Mesendoderm (in vitro differentiated cells): ENCODE measurements at regions not wholly inside any gene's neighbourhood (a gene's known extent, or its start where the extent isn't known, plus 50 kb on each side); places are given as distances from the start of the nearest gene placed in this dataset.
"Not testable (repeated sequence)": the region's sequence is repeated elsewhere in the genome, so short reads cannot be mapped to it uniquely, and the experiment has no call there.

Source experiments
- DNase-seq: peaks from one replicate; pipeline ENCODE4 v3.0.0; 2013
- H2AK5ac ChIP-seq: 2 replicates; pipeline ENCODE4 v1.6.1; 2013; ENCODE audit warnings: low read length, inconsistent platforms
- H2BK120ac ChIP-seq: 2 replicates; pipeline ENCODE4 v1.6.1; 2013; ENCODE audit warnings: low read depth, mild to moderate bottlenecking, low read length, moderate library complexity, mixed read lengths
- H2BK15ac ChIP-seq: replicated peaks from 2 replicates; pipeline ENCODE4 v1.6.1; 2013; ENCODE audit warnings: low read depth, mild to moderate bottlenecking, moderate library complexity
- H2BK5ac ChIP-seq: 2 replicates; pipeline ENCODE4 v1.6.1; 2013; ENCODE audit warnings: low read length, inconsistent platforms
- H3K18ac ChIP-seq: 2 replicates; pipeline ENCODE4 v1.6.1; 2013; ENCODE audit warnings: mild to moderate bottlenecking, low read length, mixed read lengths
- H3K23ac ChIP-seq: one replicate; pipeline ENCODE4 v1.6.1; 2013; ENCODE audit warnings: low read length
- H3K27ac ChIP-seq: 2 replicates; pipeline ENCODE4 v1.5.1; 2013; ENCODE audit warnings: low read depth, mild to moderate bottlenecking, inconsistent platforms, low read length, moderate library complexity
- H3K27me3 ChIP-seq: 2 replicates; pipeline ENCODE4 v1.6.1; 2013; ENCODE audit warnings: low read length, control low read depth, mild to moderate bottlenecking, inconsistent platforms; ENCODE audit not compliant: insufficient read depth, poor library complexity
- H3K36me3 ChIP-seq: 2 replicates; pipeline ENCODE4 v1.6.1; 2013; ENCODE audit warnings: low read length, inconsistent platforms; ENCODE audit not compliant: control insufficient read depth, insufficient read depth
- H3K4ac ChIP-seq: one replicate; pipeline ENCODE4 v1.6.1; 2013; ENCODE audit warnings: low read depth, mild to moderate bottlenecking, low read length, moderate library complexity
- H3K4me1 ChIP-seq: 2 replicates; pipeline ENCODE4 v1.6.1; 2013; ENCODE audit warnings: low read depth, low read length, inconsistent platforms; ENCODE audit not compliant: control insufficient read depth
- H3K4me2 ChIP-seq: 2 replicates; pipeline ENCODE4 v1.6.1; 2013; ENCODE audit warnings: low read length
- H3K4me3 ChIP-seq: 2 replicates; pipeline ENCODE4 v1.5.1; 2013; ENCODE audit warnings: mild to moderate bottlenecking, low read length
- H3K56ac ChIP-seq: one replicate; pipeline ENCODE4 v1.6.1; 2013; ENCODE audit warnings: low read length
- H3K79me1 ChIP-seq: 2 replicates; pipeline ENCODE4 v1.6.1; 2013; ENCODE audit warnings: low read length, inconsistent platforms
- H3K79me2 ChIP-seq: 2 replicates; pipeline ENCODE4 v1.6.1; 2013; ENCODE audit warnings: mild to moderate bottlenecking, low read length; ENCODE audit not compliant: control insufficient read depth, insufficient read depth
- H3K9ac ChIP-seq: 2 replicates; pipeline ENCODE4 v1.6.1; 2013; ENCODE audit warnings: low read length, inconsistent platforms
- H4K5ac ChIP-seq: one replicate; pipeline ENCODE4 v1.6.1; 2013; ENCODE audit warnings: low read length
- H4K8ac ChIP-seq: one replicate; pipeline ENCODE4 v1.6.1; 2013; ENCODE audit warnings: low read depth, mild to moderate bottlenecking, control low read depth, low read length, moderate library complexity
- WGBS: extraction: QIAGEN DNeasy Blood & Tissue Kit; methylation state at CpG from one replicate; pipeline ENCODE4 v1.1.7; 2013; ENCODE audit warnings: low lambda C conversion rate, missing lambda C conversion rate; ENCODE audit not compliant: insufficient coverage; ENCODE audit errors: extremely low coverage; 5-methylcytosine and 5-hydroxymethylcytosine counted together

- H3K18ac ChIP-seq: no peak overlapping the region
- H3K27me3 ChIP-seq: no peaks in the 10 kb centered on the region
- no CpG with 5 or more reads among the region's 2 CpGs for WGBS
- H2BK120ac ChIP-seq: no peak overlapping the region
- H2BK5ac ChIP-seq: no peak overlapping the region
- no peaks in the 10 kb centered on the region for H3K79me1 ChIP-seq
- H3K4me1 ChIP-seq: no peaks in the 10 kb centered on the region
- no peak overlapping the region for H3K27ac ChIP-seq
- no peak for DNase-seq
- H4K8ac ChIP-seq: no peak overlapping the region
- no peaks in the 10 kb centered on the region for H3K79me2 ChIP-seq
- H3K56ac ChIP-seq: no peak overlapping the region
- H3K4me2 ChIP-seq: no peak overlapping the region
- H4K5ac ChIP-seq: no peak overlapping the region
- H3K9ac ChIP-seq: no peak overlapping the region
- no peaks in the 10 kb centered on the region for H3K36me3 ChIP-seq
- H3K4ac ChIP-seq: no peak overlapping the region
- no peak overlapping the region for H3K23ac ChIP-seq
- H3K4me3 ChIP-seq: no peak overlapping the region
- no peak overlapping the region for H2AK5ac ChIP-seq
- H2BK15ac ChIP-seq: no peak overlapping the region
Measured at GRCh38 chr5:145443366-145443765, 391.8 kb downstream of the PRELID2 start.

- not testable (repeated sequence) for H3K56ac ChIP-seq
Measured at GRCh38 chr5:145442661-145443060, 392.5 kb downstream of the PRELID2 start.

DNA sequence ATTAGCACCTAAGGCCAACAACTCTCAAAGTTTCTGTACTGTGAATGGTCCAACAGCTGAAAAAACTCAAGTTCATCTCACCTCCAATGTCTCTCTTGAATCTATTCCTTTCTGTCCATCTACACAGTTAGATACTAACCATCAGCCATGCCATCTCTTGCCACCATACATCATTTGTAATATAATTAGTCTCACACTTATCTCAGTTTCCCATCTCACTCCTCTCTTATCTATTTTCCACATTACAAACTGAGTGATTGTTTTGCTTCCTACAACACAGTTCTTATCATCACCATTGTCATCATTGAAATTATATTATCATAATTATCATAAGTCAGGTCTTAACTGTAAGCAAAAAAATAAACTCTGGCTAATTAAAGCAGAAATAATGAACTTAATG, 393.9 kb downstream of the PRELID2 start:
- no peaks in the 10 kb centered on the region for H3K4me1 ChIP-seq
- no peak overlapping the region for H3K4me2 ChIP-seq
- H2BK5ac ChIP-seq: no peak overlapping the region
- H3K9ac ChIP-seq: no peak overlapping the region
- no peaks in the 10 kb centered on the region for H3K79me1 ChIP-seq
- no peak overlapping the region for H3K56ac ChIP-seq
- H3K4ac ChIP-seq: no peak overlapping the region
- DNase-seq: no peak
- H3K23ac ChIP-seq: no peak overlapping the region
- H3K18ac ChIP-seq: no peak overlapping the region
- H3K36me3 ChIP-seq: no peaks in the 10 kb centered on the region
- H4K5ac ChIP-seq: no peak overlapping the region
- H2BK15ac ChIP-seq: no peak overlapping the region
- H2BK120ac ChIP-seq: no peak overlapping the region
- no peak overlapping the region for H3K4me3 ChIP-seq
- H3K27me3 ChIP-seq: no peaks in the 10 kb centered on the region
- H3K79me2 ChIP-seq: no peaks in the 10 kb centered on the region
- no peak overlapping the region for H4K8ac ChIP-seq
- no peak overlapping the region for H3K27ac ChIP-seq
- H2AK5ac ChIP-seq: no peak overlapping the region

More at GRCh38 chr5:145442661-145443060, 392.5 kb downstream of the PRELID2 start:
- H3K79me1 ChIP-seq, H3K4me2 ChIP-seq, H3K36me3 ChIP-seq, H3K4ac ChIP-seq, H3K4me1 ChIP-seq, H2BK15ac ChIP-seq, H2BK5ac ChIP-seq, H4K5ac ChIP-seq, H3K27me3 ChIP-seq, DNase-seq, H2BK120ac ChIP-seq, H4K8ac ChIP-seq, H3K9ac ChIP-seq, H2AK5ac ChIP-seq, H3K4me3 ChIP-seq, H3K18ac ChIP-seq, H3K79me2 ChIP-seq, H3K23ac ChIP-seq, H3K27ac ChIP-seq: not testable (repeated sequence)
- no CpG with 5 or more reads among the region's 6 CpGs for WGBS

DNA sequence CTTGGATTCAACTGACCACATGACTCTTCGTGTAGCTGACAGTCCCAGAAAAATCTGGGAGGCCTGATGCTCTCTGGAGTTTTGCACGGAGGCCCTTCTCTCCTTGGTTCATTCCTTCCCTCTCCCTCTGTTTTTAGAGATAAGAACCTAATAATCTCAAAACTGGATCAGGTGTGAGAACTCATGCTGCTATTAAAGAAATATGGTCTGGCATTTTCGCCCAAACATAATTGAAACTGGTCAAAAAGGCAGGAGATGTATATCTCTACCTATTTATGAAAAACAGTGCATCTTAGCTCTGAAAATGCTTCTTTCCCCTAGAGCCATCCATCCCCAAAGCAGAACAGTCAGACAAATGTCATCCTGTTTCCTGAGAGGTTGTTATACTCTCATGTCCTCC, 397.5 kb downstream of the PRELID2 start:
- no peak overlapping the region for H2AK5ac ChIP-seq
- H3K9ac ChIP-seq: no peak overlapping the region
- H3K27me3 ChIP-seq: no peaks in the 10 kb centered on the region
- H3K79me1 ChIP-seq: no peaks in the 10 kb centered on the region
- WGBS: no CpG with 5 or more reads among the region's 3 CpGs
- no peaks in the 10 kb centered on the region for H3K36me3 ChIP-seq
- H3K79me2 ChIP-seq: no peaks in the 10 kb centered on the region
- no peak overlapping the region for H4K8ac ChIP-seq
- no peak overlapping the region for H2BK120ac ChIP-seq
- no peak overlapping the region for H3K56ac ChIP-seq
- no peak overlapping the region for H2BK5ac ChIP-seq
- no peak overlapping the region for H2BK15ac ChIP-seq
- H3K23ac ChIP-seq: no peak overlapping the region
- H3K18ac ChIP-seq: no peak overlapping the region
- H3K4me2 ChIP-seq: no peak overlapping the region
- no peak overlapping the region for H3K27ac ChIP-seq
- DNase-seq: no peak
- no peak overlapping the region for H3K4ac ChIP-seq
- H4K5ac ChIP-seq: no peak overlapping the region
- H3K4me3 ChIP-seq: no peak overlapping the region
- H3K4me1 ChIP-seq: no peaks in the 10 kb centered on the region

GRCh38 chr5:145433077-145433476, 402.1 kb downstream of the PRELID2 start:
- no CpG with 5 or more reads among the region's 3 CpGs for WGBS
- Histone ChIP-seq H4K8ac (no peak overlapping the region), H2BK15ac (no peak overlapping the region), H2BK5ac (no peak overlapping the region), H3K4ac (no peak overlapping the region), H3K4me2 (no peak overlapping the region), H3K4me1 (no peaks in the 10 kb centered on the region), H3K9ac (no peak overlapping the region), H3K27me3 (no peaks in the 10 kb centered on the region), H3K79me1 (no peaks in the 10 kb centered on the region), H4K5ac (no peak overlapping the region), H3K23ac (no peak overlapping the region), H2BK120ac (no peak overlapping the region), H3K56ac (no peak overlapping the region), H2AK5ac (no peak overlapping the region), H3K36me3 (no peaks in the 10 kb centered on the region), H3K27ac (no peak overlapping the region), H3K18ac (no peak overlapping the region), H3K4me3 (no peak overlapping the region), H3K79me2 (no peaks in the 10 kb centered on the region)
- no peak for DNase-seq

DNA sequence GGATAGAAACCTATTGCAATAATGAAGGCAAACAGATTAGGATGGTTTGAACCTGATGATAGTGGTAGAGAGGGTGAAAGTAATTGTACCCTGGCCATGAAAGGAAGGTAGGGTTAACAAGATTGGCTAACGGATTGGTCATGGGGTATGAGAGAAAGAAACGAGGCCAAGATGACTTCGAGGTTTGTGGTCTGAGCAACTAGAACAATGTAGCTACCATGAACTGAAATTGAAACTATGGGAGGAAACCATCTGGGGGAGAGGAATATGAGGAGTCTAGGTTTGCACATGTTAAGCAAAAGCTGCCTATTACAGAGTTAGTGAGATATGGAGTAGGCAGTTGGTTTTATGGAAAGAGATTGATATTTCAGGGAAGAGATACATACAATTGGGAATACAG, 406.0 kb downstream of the PRELID2 start:
- no CpG with 5 or more reads among the region's 3 CpGs for WGBS
- Histone ChIP-seq H3K23ac (no peak overlapping the region), H3K9ac (no peak overlapping the region)

More for the DNA sequence above, 406.0 kb downstream of the PRELID2 start:
- H3K4ac ChIP-seq: no peak overlapping the region
- H3K56ac ChIP-seq: no peak overlapping the region
- H3K4me2 ChIP-seq: no peak overlapping the region
- H3K18ac ChIP-seq: no peak overlapping the region
- no peaks in the 10 kb centered on the region for H3K36me3 ChIP-seq
- no peak overlapping the region for H3K27ac ChIP-seq
- H2BK15ac ChIP-seq: no peak overlapping the region
- H3K79me1 ChIP-seq: no peaks in the 10 kb centered on the region
- no peak overlapping the region for H2BK120ac ChIP-seq
- no peaks in the 10 kb centered on the region for H3K27me3 ChIP-seq
- H4K8ac ChIP-seq: no peak overlapping the region
- no peak overlapping the region for H2BK5ac ChIP-seq
- DNase-seq: no peak
- no peaks in the 10 kb centered on the region for H3K4me1 ChIP-seq
- no peak overlapping the region for H2AK5ac ChIP-seq
- H3K79me2 ChIP-seq: no peaks in the 10 kb centered on the region
- H3K4me3 ChIP-seq: no peak overlapping the region
- no peak overlapping the region for H4K5ac ChIP-seq
